ENCODE measurements at regions not wholly inside any gene's neighbourhood (a gene's known extent, or its start where the extent isn't known, plus 50 kb on each side); places are given as distances from the start of the nearest gene placed in this dataset.
A peak's percentile ranks its signal among the peaks of the same experiment; 100 is the strongest.

GRCh38 chr15:91522605-91523332 lies 330.7 kb upstream of the SLCO3A1 start:
- ChIA-PET CTCF (no interaction called here), POLR2A (no interaction called here)
- no peak overlapping the region for H3K4me3 ChIP-seq (ENCODE audit: low read depth, low read length)
- H3K4me1 ChIP-seq = no peaks in the 10 kb centered on the region
- Mint-ChIP-seq H3K4me1 (ENCODE audit: low read depth, unreplicated experiment) (no peaks in the 10 kb centered on the region), H3K27ac (ENCODE audit: unreplicated experiment) (no peak overlapping the region), H3K9me3 (ENCODE audit: unreplicated experiment) (no peaks in the 10 kb centered on the region), H3K36me3 (ENCODE audit: insufficient read depth, unreplicated experiment) (no peaks in the 10 kb centered on the region), H3K27me3 (ENCODE audit: insufficient read depth, unreplicated experiment) (peaks cover 1% of the 10 kb centered on the region), H3K4me3 (ENCODE audit: unreplicated experiment) (no peak overlapping the region)
- no peaks in the 10 kb centered on the region; the same call in 1 of the 2 replicates for H3K9me3 ChIP-seq
- peak in 1 of 2 experiments; percentile 9 for TF ChIP-seq CTCF (IDR thresholded peaks at IDR 0.05; ENCODE audit: insufficient read depth in 1 of 2, low read depth in 1 of 2, low read length in 1 of 2, severe bottlenecking in 1 of 2, unreplicated experiment in 1 of 2)
- no peaks in the 10 kb centered on the region for H3K36me3 ChIP-seq (ENCODE audit: control insufficient read depth, insufficient read depth, low read length)
- intact Hi-C loops (cut with micrococcal nuclease; ENCODE audit: unreplicated experiment) = loop anchor here (1.0 kb wide), 1 partner anchor 219 kb away; no protein-coding TSS in a partner anchor
- H3K27me3 ChIP-seq (replicated peaks; ENCODE audit: control insufficient read depth, insufficient read depth, low read length) = no peaks in the 10 kb centered on the region
- BruUV-seq (replicated peaks) = no TSS peak
- DNase-seq = no peak

GRCh38 chr15:91523596-91523995 lies 329.9 kb upstream of the SLCO3A1 start:
- H3K4me3 ChIP-seq (ENCODE audit: low read depth, low read length) = no peak overlapping the region
- no peak overlapping the region for H3K4me3 Mint-ChIP-seq (ENCODE audit: unreplicated experiment)
- no peaks in the 10 kb centered on the region for H3K9me3 Mint-ChIP-seq (ENCODE audit: unreplicated experiment)
- no peak for TF ChIP-seq CTCF (IDR thresholded peaks at IDR 0.05; ENCODE audit: insufficient read depth in 1 of 2, low read depth in 1 of 2, low read length in 1 of 2, severe bottlenecking in 1 of 2, unreplicated experiment in 1 of 2)
- H3K27me3 Mint-ChIP-seq (ENCODE audit: insufficient read depth, unreplicated experiment) = no peaks in the 10 kb centered on the region
- ChIA-PET POLR2A (no interaction called here), CTCF (no interaction called here)
- H3K4me1 ChIP-seq = no peaks in the 10 kb centered on the region
- H3K27ac Mint-ChIP-seq (ENCODE audit: unreplicated experiment) = no peak overlapping the region
- no peaks in the 10 kb centered on the region for H3K36me3 Mint-ChIP-seq (ENCODE audit: insufficient read depth, unreplicated experiment)
- no peaks in the 10 kb centered on the region; the same call in 1 of the 2 replicates for H3K9me3 ChIP-seq
- no TSS peak for BruUV-seq (replicated peaks)
- intact Hi-C loops (cut with micrococcal nuclease; ENCODE audit: unreplicated experiment) = no loop called here
- DNase-seq = no peak
- no peaks in the 10 kb centered on the region for H3K4me1 Mint-ChIP-seq (ENCODE audit: low read depth, unreplicated experiment)
- no peaks in the 10 kb centered on the region for H3K36me3 ChIP-seq (ENCODE audit: control insufficient read depth, insufficient read depth, low read length)
- H3K27me3 ChIP-seq (replicated peaks; ENCODE audit: control insufficient read depth, insufficient read depth, low read length) = no peaks in the 10 kb centered on the region

GRCh38 chr15:91524534-91524933 lies 329.0 kb upstream of the SLCO3A1 start:
- H3K27me3 Mint-ChIP-seq (ENCODE audit: insufficient read depth, unreplicated experiment) = no peaks in the 10 kb centered on the region
- no peaks in the 10 kb centered on the region for H3K36me3 ChIP-seq (ENCODE audit: control insufficient read depth, insufficient read depth, low read length)
- H3K4me1 Mint-ChIP-seq (ENCODE audit: low read depth, unreplicated experiment) = no peaks in the 10 kb centered on the region
- intact Hi-C loops (cut with micrococcal nuclease; ENCODE audit: unreplicated experiment) = no loop called here
- H3K4me1 ChIP-seq = no peaks in the 10 kb centered on the region
- no TSS peak for BruUV-seq (replicated peaks)
- no peaks in the 10 kb centered on the region for H3K9me3 Mint-ChIP-seq (ENCODE audit: unreplicated experiment)
- H3K27me3 ChIP-seq (replicated peaks; ENCODE audit: control insufficient read depth, insufficient read depth, low read length) = no peaks in the 10 kb centered on the region
- H3K4me3 Mint-ChIP-seq (ENCODE audit: unreplicated experiment) = no peak overlapping the region
- H3K9me3 ChIP-seq = no peaks in the 10 kb centered on the region; the same call in 1 of the 2 replicates
- CTCF ChIA-PET = no interaction called here
- no peak overlapping the region for H3K27ac Mint-ChIP-seq (ENCODE audit: unreplicated experiment)
- no peaks in the 10 kb centered on the region for H3K36me3 Mint-ChIP-seq (ENCODE audit: insufficient read depth, unreplicated experiment)
- no peak overlapping the region for H3K4me3 ChIP-seq (ENCODE audit: low read depth, low read length)
- no peak for DNase-seq
- no peak for TF ChIP-seq CTCF (IDR thresholded peaks at IDR 0.05; ENCODE audit: insufficient read depth in 1 of 2, low read depth in 1 of 2, low read length in 1 of 2, severe bottlenecking in 1 of 2, unreplicated experiment in 1 of 2)
- POLR2A ChIA-PET = no interaction called here
